ENCODE measurements at regions not wholly inside any gene's neighbourhood (a gene's known extent, or its start where the extent isn't known, plus 50 kb on each side); places are given as distances from the start of the nearest gene placed in this dataset.

GRCh38 chrX:42242004-42242403, 318.6 kb upstream of the CASK start:
- TF ChIP-seq CTCF (conservative IDR thresholded peaks at IDR 0.05; ENCODE audit: low read length) (no peak), EZH2phosphoT487 (IDR thresholded peaks at IDR 0.05; ENCODE audit: borderline replicate concordance) (no peak)

Data from Loucy (cell line).